ENCODE measurements at regions not wholly inside any gene's neighbourhood (a gene's known extent, or its start where the extent isn't known, plus 50 kb on each side); places are given as distances from the start of the nearest gene placed in this dataset.

GRCh38 chrX:92260102-92260501 is 480.9 kb downstream of the PCDH11X start:
- Histone ChIP-seq H2BK120ac (ENCODE audit: low read depth, low read length, poor library complexity, severe bottlenecking) (no peak overlapping the region), H2AFZ (ENCODE audit: low read length) (no peak overlapping the region), H3K14ac (ENCODE audit: insufficient read depth, low read length) (no peak overlapping the region), H2BK20ac (ENCODE audit: low read depth, low read length, poor library complexity, severe bottlenecking) (no peak overlapping the region), H2BK15ac (ENCODE audit: low read depth, low read length) (no peak overlapping the region), H3K18ac (ENCODE audit: insufficient read length, low read depth, low read length) (no peak overlapping the region), H2BK5ac (ENCODE audit: insufficient read length, low read length) (no peak overlapping the region), H3K23me2 (ENCODE audit: insufficient read length, low read depth, low read length, poor library complexity, severe bottlenecking) (no peaks in the 10 kb centered on the region), H3K4me2 (ENCODE audit: insufficient read depth, insufficient read length, low read length) (no peak overlapping the region), H3K23ac (ENCODE audit: insufficient read length, low read depth, low read length) (no peak overlapping the region), H3T11ph (ENCODE audit: low read length) (no peak overlapping the region), H3K4ac (ENCODE audit: low read depth, low read length) (no peak overlapping the region), H4K8ac (replicated peaks; ENCODE audit: insufficient read length, low read depth, low read length) (no peak overlapping the region), H3K4me1 (ENCODE audit: insufficient read depth, low read length) (no peaks in the 10 kb centered on the region), H3K79me1 (ENCODE audit: insufficient read depth, low read depth, low read length, poor library complexity, severe bottlenecking) (no peaks in the 10 kb centered on the region), H3K27me3 (ENCODE audit: insufficient read depth, low read length) (no peaks in the 10 kb centered on the region), H4K91ac (ENCODE audit: insufficient read length, low read depth, low read length) (no peak overlapping the region), H3K56ac (ENCODE audit: insufficient read length, low read depth, low read length) (no peak overlapping the region), H3K79me2 (ENCODE audit: insufficient read depth, low read length) (no peaks in the 10 kb centered on the region), H4K5ac (ENCODE audit: insufficient read length, low read depth, low read length) (no peak overlapping the region), H2BK12ac (ENCODE audit: insufficient read length, low read depth, low read length) (no peak overlapping the region), H3K27ac (ENCODE audit: insufficient read length, low read depth, low read length) (no peak overlapping the region), H2AK5ac (ENCODE audit: insufficient read length, low read length) (no peak overlapping the region), H3K9me3 (ENCODE audit: control insufficient read depth, low read depth, low read length) (peaks cover 21% of the 10 kb centered on the region), H4K20me1 (ENCODE audit: control insufficient read depth, insufficient read depth, insufficient read length) (no peaks in the 10 kb centered on the region), H3K9ac (ENCODE audit: extremely low read depth, insufficient read length, low read length) (no peak overlapping the region)
- Mint-ChIP-seq H3K4me3 (no peak overlapping the region), H3K27me3 (ENCODE audit: low read depth) (no peaks in the 10 kb centered on the region; the same call in 1 of the 2 replicates), H3K27ac (peak overlapping the region; percentile 24 to 92 (median 85); a peak in 6 of 7 replicates), H3K36me3 (ENCODE audit: insufficient read depth in 1 of 3, low read depth in 3 of 3) (peaks cover 41 to 53% (median 45%) of the 10 kb centered on the region in 3 experiments), H3K4me1 (peaks cover 19 to 24% of the 10 kb centered on the region in 2 experiments), H3K9me3 (peaks cover 37 to 39% of the 10 kb centered on the region in 2 experiments)
- peak; percentile 63 for DNase-seq
- no CpG with 5 or more reads among the region's 7 CpGs for WGBS (ENCODE audit: extremely low coverage, insufficient read length, low lambda C conversion rate)
- TF ChIP-seq CTCF (conservative IDR thresholded peaks at IDR 0.05), result peak; percentile 60

All from H9 (cell line).